Stimulated activated CD8-positive, alpha-beta memory T cell treated with anti-CD3 and anti-CD28 coated beads, Interleukin-2, amount 100 ng/mL, for 1 hour (primary cell): ENCODE measurements at regions not wholly inside any gene's neighbourhood (a gene's known extent, or its start where the extent isn't known, plus 50 kb on each side); places are given as distances from the start of the nearest gene placed in this dataset.
"Not testable (repeated sequence)": the region's sequence is repeated elsewhere in the genome, so short reads cannot be mapped to it uniquely, and the experiment has no call there.

Source experiments
- DNase-seq, 2 donors: peaks; one replicate each; pipeline ENCODE4 v3.0.0-alpha.2; 2020; ENCODE audit warnings: low read depth in 2 of 2

DNA sequence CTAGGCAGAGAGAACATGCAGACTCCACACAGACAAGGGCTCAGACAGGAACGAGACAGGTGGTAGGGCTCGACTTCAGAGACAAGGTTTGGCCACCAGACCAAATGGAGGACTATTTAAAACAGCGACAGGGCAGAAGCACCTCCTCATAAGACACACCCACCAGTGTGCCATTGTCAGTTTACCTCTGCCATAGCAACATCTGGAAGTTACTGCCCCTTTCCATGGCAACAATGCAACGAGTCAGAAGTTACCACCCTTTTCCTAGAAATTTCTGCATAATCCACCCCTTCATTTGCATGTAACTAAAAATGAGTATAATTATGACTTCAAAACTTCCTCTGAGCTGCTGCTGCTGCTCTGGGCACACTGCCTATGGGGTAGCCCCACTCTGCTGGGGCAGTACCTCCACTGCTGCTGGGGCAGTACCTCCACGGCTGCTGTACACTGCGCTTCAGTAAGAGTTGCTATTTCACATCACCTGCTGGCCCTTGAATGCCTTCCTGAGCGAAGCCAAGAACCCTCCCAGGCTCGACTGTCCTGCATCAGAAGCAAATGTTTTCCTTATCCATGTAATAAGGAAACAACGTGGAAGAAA lies 2222.3 kb upstream of the AGA start:
- no peak for DNase-seq

DNA sequence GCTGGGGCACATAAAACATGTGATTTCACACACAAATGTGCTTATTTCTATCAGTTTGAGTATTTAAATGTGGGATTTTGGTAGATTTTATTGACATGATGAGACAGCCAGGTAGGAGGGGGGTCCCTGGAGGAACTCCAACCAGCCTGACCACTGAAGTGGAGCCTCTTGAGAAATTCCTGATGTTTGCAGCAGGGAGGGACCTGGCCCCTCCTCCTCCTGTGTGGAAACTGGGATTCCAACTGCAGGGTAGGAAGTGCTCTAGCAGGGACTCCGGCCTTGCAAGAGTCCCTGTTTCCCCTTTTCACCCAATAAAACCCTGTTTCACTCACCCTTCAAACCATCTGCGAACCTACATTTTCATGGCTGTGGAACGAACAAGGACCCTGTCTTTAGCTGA lies 2224.0 kb upstream of the AGA start:
- no peak for DNase-seq

DNA sequence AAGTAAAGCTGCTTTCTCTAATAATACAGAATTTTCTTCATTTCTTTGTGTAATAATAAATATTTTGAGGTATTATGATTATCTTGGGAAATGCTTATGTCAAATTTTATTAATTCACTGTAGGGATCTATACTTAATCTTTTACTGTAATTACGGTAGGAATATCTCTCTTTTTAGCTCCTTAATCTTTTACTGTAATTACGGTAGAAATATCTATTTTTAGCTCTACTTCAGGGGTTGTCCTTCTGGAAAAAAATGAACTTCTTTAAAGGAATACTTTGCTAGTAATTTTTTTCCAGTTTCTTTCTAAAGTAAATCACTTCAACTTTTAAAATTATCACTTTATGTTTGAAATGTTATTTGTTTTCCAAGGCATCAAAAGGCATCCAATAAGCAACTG lies 2229.4 kb upstream of the AGA start:
- DNase-seq: no peak

DNA sequence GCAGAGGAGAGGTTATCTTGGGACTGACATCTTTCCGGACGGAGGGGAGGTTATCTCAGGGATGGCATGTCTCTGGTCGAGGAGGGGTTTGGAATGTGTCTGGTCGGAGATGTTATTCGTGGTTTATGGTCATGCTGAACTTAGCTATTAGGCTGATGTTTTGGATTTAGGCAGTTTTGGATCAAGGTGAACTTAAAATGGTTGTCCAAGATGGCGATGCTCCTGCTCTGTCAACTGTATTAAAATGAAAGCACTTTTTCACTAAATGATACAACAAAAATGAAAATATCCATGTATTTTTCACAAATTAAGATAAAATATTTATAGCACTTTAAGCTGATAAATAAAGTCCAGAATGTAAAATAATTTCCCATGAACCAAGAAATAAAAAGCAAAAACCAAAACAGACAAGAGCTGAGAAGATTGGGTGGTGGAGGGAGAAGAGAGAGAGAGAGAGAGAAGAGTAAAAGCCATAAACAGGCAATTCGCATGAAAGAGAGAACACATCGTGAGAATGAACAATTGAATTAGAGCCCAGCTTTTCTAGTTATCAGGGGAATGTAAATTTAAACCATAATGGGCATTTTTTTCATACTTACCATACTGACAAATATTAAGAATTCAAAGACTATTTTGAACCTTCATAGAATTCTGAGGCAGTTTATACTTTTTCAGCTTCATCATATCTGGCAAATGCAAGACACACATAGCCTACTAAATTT lies 2236.0 kb upstream of the AGA start:
- no peak for DNase-seq

DNA sequence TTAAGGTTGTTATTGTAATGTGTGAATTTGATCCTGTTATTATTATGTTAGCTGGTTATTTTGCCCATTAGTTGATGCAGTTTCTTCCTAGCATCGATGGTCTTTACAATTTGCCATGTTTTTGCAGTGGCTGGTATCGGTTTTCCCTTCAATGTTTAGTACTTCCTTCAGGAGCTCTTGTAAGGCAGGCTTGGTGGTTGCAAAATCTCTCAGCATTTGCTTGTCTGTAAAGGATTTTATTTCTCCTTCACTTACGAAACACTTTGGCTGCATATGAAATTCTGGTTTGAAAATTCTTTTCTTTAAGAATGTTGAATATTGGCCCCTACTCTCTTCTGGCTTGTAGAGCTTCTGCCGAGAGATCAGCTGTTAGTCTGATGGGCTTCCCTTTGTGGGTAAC lies 2241.4 kb upstream of the AGA start:
- DNase-seq: not testable (repeated sequence)

DNA sequence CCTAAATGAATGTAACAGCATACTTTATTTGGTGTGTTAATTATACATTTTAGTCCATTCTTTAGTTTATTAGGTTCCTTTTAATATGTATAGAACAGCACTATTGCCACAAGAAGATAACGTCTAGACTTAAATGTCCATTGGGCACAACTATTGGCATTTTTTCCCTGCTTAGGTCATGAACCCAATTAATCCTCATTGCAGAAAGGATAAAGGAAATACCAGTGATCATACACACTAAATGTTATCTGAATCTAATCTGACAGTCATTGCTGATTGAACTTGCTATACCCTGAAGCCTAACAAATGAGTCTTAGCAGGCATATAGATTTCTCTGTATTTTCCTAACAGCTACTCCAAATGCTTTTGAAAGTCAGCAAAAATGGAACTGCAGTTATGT lies 2250.0 kb upstream of the AGA start:
- DNase-seq: no peak

DNA sequence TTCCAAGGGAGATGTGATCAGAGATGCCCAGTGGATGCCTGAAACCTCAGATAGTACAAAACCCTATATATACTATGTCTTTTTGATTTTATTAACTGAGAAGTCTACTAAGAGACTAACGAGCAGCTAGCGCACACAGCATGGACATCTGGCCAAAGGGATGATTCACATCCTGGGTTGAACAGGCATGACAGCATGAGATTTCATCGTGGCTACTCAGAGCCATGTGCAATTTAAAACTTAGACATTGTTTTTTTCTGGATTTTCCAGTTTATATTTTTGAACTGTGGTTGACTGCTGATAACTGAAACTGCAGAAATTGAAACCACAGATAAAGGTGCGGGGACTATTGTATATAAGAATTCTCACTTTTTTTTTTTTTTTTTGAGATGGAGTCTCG lies 2252.9 kb upstream of the AGA start:
- DNase-seq: no peak

DNA sequence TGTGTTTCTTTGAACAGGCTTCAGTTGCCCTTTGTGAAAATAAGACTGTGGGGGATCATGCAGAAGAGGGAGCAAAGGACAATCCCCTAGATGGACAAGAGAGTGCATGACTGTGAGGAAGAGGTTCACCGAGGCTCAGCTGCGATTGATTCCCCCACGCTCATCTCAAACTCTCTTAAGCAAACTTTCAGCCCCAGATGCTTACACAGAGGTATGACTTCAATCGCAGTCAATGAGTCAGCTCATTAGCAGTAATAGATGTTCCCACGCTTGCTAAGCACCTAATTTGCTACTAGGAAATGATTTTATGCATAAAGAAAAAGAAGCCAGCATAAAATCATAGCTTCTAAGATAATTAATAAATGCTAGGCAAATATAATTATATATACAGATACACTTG lies 2256.1 kb upstream of the AGA start:
- no peak for DNase-seq

DNA sequence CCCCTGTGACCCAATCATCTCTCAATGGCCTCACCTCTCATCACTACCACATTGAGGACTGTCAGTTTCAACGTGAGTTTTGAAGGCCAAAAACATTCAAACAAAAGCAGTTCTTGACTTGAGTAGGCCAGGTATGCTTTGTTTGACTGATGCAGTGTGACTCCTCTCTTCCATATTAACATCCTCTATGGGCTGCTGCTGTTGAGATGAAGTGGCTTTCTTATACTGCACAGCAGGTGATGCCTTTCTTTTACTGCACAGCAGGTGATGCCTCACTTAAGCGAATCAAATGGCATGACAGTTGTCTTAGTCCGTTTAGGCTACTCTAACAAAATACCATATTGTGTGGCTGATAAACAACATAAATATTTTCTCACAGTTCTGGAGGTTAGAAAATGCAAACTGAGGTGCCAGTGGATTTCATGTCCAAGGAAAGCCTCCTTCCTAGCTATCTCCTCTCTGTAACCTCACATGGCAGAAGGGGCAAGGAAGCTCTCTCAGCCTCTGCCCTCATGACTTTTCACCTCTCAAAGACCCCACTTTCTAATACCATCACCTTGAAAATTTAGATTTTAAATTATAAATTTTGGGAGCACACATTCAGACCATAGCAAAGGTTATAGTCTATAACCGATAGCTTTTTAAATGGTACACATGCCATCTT lies 2267.9 kb upstream of the AGA start:
- no peak for DNase-seq

DNA sequence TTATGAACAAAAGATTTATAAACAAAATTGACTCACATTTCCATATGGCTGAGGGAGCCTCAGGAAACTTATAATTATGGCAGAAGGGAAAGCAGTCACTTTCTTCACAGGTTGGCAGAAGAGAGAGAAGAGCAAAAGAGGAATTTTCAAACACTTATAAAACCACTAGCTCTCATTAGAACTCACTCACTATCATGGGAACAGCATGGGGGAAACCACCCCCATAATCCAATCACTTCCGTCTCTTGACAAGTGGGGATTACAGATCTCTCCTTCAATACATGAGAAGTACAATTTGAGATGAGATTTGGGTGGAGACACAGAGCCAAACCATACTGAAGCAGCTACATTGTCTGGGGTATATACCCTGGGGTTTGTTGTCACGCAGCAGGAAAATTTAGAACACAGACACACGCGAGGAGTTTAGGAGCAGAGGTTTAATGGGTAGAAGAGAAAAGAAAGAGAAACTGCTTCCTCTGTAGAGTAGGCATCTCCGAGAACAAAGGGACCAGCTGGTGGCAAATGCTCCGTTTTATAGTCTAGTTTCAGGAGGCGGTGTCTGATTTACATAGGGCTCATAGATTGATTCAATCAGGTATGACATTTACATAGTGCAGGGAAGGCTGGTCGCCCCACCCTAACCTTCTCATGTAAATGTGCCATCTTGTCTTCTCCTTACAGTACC lies 2277.7 kb upstream of the AGA start:
- DNase-seq: no peak

DNA sequence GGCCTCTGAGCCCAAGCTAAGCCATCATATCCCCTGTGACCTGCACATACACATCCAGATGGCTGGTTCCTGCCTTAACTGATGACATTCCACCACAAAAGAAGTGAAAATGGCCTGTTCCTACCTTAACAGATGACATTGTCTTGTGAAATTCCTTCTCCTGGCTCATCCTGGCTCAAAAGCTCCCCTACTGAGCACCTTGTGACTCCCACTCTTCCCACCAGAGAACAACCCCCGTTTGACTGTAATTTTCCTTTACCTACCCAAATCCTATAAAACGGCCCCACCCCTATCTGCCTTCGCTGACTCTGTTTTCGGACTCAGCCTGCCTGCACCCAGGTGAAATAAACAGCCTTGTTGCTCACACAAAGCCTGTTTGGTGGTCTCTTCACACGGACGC lies 2284.3 kb upstream of the AGA start:
- DNase-seq: not testable (repeated sequence)

DNA sequence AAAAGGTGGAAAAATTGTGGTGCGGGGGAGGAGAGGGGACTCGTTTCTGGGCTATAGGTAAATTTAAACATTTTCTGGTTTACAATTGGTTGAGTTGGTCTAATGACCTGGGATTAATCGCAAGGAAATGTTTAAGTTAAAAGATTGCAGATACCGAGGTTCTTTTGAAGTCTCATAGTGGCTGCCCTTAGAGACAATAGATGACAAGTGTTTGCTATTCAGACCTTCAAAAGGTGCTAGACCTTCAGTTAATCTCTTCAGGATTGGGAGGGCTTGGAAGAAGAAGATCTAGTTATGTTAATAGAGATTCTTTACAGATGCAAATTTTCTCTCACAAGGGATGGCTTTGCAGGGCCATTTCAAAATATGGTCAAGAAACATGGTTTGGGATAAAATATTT lies 2286.1 kb upstream of the AGA start:
- no peak for DNase-seq

DNA sequence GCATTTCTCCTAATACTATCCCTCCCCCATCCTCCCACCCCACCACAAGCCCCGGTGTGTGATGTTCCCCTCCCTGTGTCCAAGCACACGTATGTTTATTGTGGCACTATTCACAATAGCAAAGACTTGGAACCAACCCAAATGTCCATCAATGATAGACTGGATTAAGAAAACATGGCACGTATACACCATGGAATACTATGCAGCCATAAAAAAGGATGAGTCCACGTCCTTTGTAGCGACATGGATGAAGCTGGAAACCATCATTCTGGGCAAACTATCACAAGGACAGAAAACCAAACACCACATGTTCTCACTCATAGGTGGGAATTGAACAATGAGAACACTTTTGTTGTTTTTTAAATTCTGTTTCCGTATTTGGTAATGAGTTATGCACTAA lies 2294.6 kb upstream of the AGA start:
- DNase-seq: not testable (repeated sequence)

DNA sequence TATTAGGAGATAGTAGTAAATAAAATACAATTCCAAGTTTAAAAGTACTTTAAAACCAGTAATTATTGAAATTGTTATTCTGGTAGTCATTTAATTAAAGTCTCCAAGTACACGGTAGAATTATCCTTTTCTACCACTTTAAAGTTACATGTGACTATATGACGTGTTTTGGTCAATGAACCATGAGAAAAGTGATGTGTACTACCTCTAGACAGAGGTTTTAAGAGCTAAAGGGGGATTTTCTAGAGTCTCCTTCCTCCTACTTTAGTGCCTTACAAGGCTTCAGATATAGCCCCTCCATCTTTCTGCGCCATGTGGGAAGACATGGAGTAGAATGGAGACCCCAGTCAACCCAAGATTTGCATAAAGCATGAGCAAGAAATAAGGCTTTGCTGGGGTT lies 2296.6 kb upstream of the AGA start:
- no peak for DNase-seq

DNA sequence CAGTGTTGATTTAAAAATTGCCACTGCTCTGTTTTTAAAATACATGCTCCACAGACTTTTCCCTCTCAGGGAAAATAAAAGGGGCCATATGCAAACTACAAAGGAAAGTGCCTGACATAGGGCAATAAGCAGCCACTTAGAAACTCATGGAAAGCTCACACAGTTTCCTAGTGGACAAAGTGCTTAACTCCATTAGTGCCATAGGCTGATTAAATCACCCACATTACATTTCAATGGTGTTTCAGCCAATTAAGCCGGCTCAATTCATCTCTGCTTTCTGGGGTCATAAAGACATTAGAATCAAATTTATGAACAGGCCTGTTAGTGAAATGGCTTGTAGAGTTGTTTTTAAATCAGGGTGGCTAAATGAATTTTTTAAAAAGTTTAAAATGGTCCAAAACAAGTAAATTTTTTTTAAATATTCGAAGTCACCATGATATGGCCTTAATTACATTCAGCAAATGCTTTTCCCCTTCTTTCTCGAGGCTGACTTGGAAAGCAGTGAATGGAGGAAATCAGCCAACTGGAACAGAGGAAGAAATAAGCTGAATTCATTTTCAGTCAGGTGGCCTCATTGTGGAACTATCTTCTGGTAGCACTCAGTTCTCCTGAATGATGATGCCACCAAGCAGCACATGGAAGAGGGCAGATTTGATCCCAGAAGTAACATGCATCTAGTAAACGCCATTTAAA lies 2305.1 kb upstream of the AGA start:
- DNase-seq: no peak

DNA sequence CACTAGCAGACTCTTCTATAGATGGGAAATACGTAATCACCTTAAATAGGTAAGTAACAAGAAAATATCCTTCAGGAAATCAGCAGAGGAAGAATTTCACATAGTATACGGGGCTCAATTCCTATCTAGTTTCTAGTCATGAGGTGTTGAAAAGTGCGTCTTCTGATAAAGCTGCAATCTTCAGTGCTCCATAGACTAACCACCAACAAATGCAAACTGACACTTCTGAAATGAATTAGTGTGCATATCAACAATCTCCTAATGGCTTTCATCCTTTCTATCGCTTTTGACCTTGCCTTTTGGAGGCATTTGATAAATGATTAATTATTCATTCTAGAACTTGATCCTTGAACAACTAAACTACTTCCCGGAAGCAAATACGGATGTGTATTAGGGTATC lies 2306.6 kb upstream of the AGA start:
- DNase-seq: no peak

DNA sequence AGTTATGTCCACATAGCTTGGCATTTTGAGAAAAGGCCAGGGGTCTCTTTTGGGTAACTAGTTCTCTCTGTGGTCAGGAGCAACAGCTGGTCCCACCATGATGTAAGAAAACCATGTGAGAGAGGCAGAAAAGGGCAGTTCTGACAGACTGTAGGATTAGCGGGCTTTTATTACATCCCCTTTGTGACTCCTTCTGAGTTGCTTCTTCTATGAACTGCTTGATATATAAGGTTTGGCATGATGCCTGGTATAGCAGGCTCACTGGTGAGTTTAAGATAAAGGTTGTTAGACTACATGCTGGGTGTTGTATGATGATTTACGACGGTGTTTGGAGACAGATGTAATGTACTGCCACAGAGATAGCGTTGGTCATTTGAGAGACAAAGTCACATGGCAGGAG lies 2308.1 kb upstream of the AGA start:
- DNase-seq: no peak

DNA sequence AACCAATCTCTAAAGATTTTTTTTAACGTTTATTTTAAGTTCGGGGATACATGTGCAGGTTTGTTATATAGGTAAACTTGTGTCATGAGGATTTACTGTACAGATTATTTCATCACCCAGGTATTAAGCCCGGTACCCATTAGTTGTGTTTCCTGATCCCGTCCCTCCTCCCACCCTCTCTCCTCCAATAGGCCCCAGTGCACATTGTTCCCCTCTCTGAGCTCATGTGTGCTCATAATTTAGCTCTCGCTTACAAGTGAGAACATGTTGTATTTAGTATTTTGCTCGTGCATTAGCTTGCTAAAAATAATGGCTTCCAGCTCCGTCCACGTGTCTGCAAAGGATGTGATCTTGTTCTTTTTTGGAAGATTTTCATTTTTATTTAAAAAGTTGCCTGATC lies 2309.4 kb upstream of the AGA start:
- DNase-seq: no peak

DNA sequence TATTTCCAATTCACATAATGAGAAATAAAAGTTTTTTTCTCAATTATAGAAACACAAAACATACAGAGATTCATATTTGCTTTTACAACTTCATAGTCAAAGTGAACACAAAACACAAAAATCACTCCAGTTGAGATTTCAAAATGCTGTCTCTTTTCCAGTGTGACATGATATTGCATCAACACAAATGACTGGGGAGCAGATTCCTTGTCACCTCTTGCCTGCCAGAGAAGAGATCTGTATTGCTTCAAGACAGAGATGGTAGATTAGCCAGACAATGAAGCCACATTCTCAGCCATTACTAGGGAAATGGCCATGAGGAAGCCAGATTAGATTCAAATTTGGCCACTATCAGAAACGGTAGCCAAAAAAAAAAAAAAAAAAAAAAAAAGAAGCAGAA lies 2313.1 kb upstream of the AGA start:
- no peak for DNase-seq

DNA sequence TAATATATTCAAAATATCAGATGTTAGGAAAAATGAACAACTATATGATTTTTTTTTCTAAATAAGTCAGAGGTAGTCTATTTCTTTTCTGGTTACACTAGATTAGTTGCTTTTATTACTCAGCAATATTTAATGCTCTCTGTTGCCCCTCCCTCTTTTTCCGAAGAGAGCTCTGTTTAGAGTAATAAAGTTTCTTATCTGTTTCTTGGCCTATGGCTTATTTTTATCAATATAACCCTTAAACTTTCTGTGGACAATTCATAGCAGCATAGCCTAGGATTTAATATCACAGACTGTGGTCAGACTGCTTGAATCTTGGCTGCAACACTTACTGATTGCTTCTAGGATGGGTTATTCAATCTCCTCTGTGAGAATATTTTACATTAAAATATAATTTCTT lies 2315.4 kb upstream of the AGA start:
- no peak for DNase-seq

DNA sequence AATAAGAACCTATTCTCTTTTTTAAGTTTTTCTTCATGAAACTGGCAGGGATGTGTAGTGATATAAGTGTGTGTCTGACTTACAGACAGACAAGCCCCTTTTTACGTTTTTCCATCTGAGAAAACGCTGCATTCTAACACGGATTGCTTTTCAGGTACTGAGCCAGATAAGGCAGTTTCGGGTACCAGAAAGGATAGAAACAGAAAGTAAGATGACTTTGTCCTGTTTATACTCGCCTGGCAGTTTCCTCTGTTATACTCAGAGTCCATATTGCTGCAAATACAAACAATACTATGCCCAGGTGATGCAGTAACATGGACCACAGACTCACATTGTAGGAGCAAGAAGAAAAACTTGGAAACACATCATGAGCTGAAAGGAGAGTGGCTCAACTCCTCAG lies 2320.6 kb upstream of the AGA start:
- no peak for DNase-seq

DNA sequence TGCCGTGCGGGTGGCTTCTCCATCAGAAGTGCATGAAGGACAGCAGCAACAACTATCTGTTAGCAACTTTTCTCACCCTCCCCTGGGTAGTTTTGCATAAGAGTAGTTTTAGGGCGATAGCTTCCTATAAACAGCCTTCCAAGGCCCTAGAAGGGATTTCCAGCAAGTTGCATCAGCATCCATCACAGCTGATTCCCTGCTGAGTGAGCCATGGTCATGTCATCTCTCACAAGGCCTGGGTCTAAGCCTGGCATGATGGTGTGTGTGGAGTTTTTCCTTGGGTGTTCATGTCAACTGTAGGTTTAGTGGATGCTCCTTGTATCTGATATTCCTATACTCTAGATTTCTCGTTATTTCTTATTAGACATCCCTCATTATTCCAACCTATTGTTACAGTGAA lies 2324.7 kb upstream of the AGA start:
- no peak for DNase-seq
